ENCODE measurements at regions not wholly inside any gene's neighbourhood (a gene's known extent, or its start where the extent isn't known, plus 50 kb on each side); places are given as distances from the start of the nearest gene placed in this dataset.
"Not testable (repeated sequence)": the region's sequence is repeated elsewhere in the genome, so short reads cannot be mapped to it uniquely, and the experiment has no call there.

DNA sequence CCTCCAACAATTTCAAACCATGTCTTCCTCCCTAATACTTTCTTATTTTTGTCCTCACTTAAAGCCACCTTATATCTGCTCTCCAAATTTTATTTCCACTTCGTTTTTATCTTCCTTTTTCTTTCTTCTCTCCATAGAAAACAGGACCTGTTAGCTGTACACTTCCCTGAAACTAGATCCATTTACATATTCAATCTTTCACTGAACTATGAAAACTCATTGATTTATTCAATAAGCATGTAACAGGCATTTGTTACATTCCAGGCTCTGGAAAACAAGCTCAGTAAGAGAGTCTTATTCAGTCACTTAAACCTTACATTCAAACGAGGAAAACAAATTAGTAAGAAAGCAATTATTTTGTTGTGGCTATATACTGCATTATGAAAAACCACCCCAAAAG, 1225.3 kb downstream of the SUCLG1 start:
- Histone ChIP-seq H3K4me3 (ENCODE audit: low read length in 2 of 2) (no peak overlapping the region), H3K27ac (ENCODE audit: low read length) (no peak overlapping the region), H3K27me3 (ENCODE audit: control insufficient read depth in 1 of 2, insufficient read depth in 2 of 2, low read length in 2 of 2) (no peaks in the 10 kb centered on the region), H3K36me3 (ENCODE audit: control insufficient read depth in 2 of 2, insufficient read depth in 2 of 2, low read length in 2 of 2) (no peaks in the 10 kb centered on the region), H3K9me3 (ENCODE audit: control insufficient read depth in 2 of 2, low read length in 2 of 2) (no peaks in the 10 kb centered on the region), H3K4me1 (ENCODE audit: control insufficient read depth, insufficient read depth, low read length) (no peaks in the 10 kb centered on the region), H3K9ac (ENCODE audit: low read length in 2 of 2) (no peak overlapping the region)

- no peaks in the 10 kb centered on the region for H3K4me1 ChIP-seq (ENCODE audit: control insufficient read depth, insufficient read depth, low read length)
- H3K9me3 ChIP-seq (ENCODE audit: control insufficient read depth in 2 of 2, low read length in 2 of 2), result no peaks in the 10 kb centered on the region
- no peaks in the 10 kb centered on the region for H3K36me3 ChIP-seq (ENCODE audit: control insufficient read depth in 2 of 2, insufficient read depth in 2 of 2, low read length in 2 of 2)
- no peak overlapping the region for H3K27ac ChIP-seq (ENCODE audit: low read length)
- no peaks in the 10 kb centered on the region for H3K27me3 ChIP-seq (ENCODE audit: control insufficient read depth in 1 of 2, insufficient read depth in 2 of 2, low read length in 2 of 2)
- no peak overlapping the region for H3K9ac ChIP-seq (ENCODE audit: low read length in 2 of 2)
- H3K4me3 ChIP-seq (ENCODE audit: low read length in 2 of 2), result no peak overlapping the region
Observed at GRCh38 chr2:83233326-83233725, 1225.8 kb downstream of the SUCLG1 start.

- no peaks in the 10 kb centered on the region for H3K27me3 ChIP-seq (ENCODE audit: control insufficient read depth in 1 of 2, insufficient read depth in 2 of 2, low read length in 2 of 2)
- H3K9me3 ChIP-seq (ENCODE audit: control insufficient read depth in 2 of 2, low read length in 2 of 2), result no peaks in the 10 kb centered on the region
Observed at GRCh38 chr2:83229443-83229842, 1229.6 kb downstream of the SUCLG1 start.

GRCh38 chr2:83224591-83225200, 1234.4 kb downstream of the SUCLG1 start:
- Histone ChIP-seq H3K9me3 (ENCODE audit: control insufficient read depth in 2 of 2, low read length in 2 of 2) (no peaks in the 10 kb centered on the region), H3K4me3 (ENCODE audit: low read length in 2 of 2) (no peak overlapping the region), H3K27ac (ENCODE audit: low read length) (no peak overlapping the region), H3K4me1 (ENCODE audit: control insufficient read depth, insufficient read depth, low read length) (no peaks in the 10 kb centered on the region), H3K27me3 (ENCODE audit: control insufficient read depth in 1 of 2, insufficient read depth in 2 of 2, low read length in 2 of 2) (no peaks in the 10 kb centered on the region), H3K9ac (ENCODE audit: low read length in 2 of 2) (no peak overlapping the region), H3K36me3 (ENCODE audit: control insufficient read depth in 2 of 2, insufficient read depth in 2 of 2, low read length in 2 of 2) (no peaks in the 10 kb centered on the region)

More at GRCh38 chr2:83229443-83229842, 1229.6 kb downstream of the SUCLG1 start:
- H3K4me1 ChIP-seq (ENCODE audit: control insufficient read depth, insufficient read depth, low read length), result no peaks in the 10 kb centered on the region
- no peak overlapping the region for H3K27ac ChIP-seq (ENCODE audit: low read length)
- no peak overlapping the region for H3K4me3 ChIP-seq (ENCODE audit: low read length in 2 of 2)
- no peak overlapping the region for H3K9ac ChIP-seq (ENCODE audit: low read length in 2 of 2)
- no peaks in the 10 kb centered on the region for H3K36me3 ChIP-seq (ENCODE audit: control insufficient read depth in 2 of 2, insufficient read depth in 2 of 2, low read length in 2 of 2)

- Histone ChIP-seq H3K9me3 (ENCODE audit: control insufficient read depth in 2 of 2, low read length in 2 of 2) (no peaks in the 10 kb centered on the region), H3K4me1 (ENCODE audit: control insufficient read depth, insufficient read depth, low read length) (no peaks in the 10 kb centered on the region), H3K4me3 (ENCODE audit: low read length in 2 of 2) (no peak overlapping the region), H3K27me3 (ENCODE audit: control insufficient read depth in 1 of 2, insufficient read depth in 2 of 2, low read length in 2 of 2) (no peaks in the 10 kb centered on the region), H3K36me3 (ENCODE audit: control insufficient read depth in 2 of 2, insufficient read depth in 2 of 2, low read length in 2 of 2) (no peaks in the 10 kb centered on the region), H3K27ac (ENCODE audit: low read length) (no peak overlapping the region), H3K9ac (ENCODE audit: low read length in 2 of 2) (no peak overlapping the region)
Observed at GRCh38 chr2:83221258-83221657, 1237.8 kb downstream of the SUCLG1 start.

DNA sequence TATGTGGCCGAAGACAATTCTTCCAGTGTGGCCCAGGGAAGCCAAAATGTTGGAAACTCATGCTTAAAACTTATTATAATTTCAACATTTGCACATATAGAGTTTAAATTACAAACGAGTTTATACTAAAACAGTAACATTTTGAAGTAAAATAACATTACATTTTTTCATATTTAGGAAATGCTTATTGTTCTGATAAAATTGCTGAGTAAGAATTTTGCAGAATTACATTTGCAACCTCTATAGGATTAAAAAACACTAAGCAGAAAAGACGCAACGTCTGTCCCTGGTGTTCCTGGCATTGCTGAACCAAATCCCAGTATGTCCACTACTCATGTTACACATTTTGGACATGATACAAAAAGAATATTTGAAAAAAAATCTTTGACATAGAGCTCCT, 1241.2 kb downstream of the SUCLG1 start:
- Histone ChIP-seq H3K4me1 (ENCODE audit: control insufficient read depth, insufficient read depth, low read length) (no peaks in the 10 kb centered on the region), H3K36me3 (ENCODE audit: control insufficient read depth in 2 of 2, insufficient read depth in 2 of 2, low read length in 2 of 2) (no peaks in the 10 kb centered on the region), H3K9me3 (ENCODE audit: control insufficient read depth in 2 of 2, low read length in 2 of 2) (no peaks in the 10 kb centered on the region), H3K27ac (ENCODE audit: low read length) (no peak overlapping the region), H3K27me3 (ENCODE audit: control insufficient read depth in 1 of 2, insufficient read depth in 2 of 2, low read length in 2 of 2) (no peaks in the 10 kb centered on the region), H3K9ac (ENCODE audit: low read length in 2 of 2) (no peak overlapping the region), H3K4me3 (ENCODE audit: low read length in 2 of 2) (no peak overlapping the region)

DNA sequence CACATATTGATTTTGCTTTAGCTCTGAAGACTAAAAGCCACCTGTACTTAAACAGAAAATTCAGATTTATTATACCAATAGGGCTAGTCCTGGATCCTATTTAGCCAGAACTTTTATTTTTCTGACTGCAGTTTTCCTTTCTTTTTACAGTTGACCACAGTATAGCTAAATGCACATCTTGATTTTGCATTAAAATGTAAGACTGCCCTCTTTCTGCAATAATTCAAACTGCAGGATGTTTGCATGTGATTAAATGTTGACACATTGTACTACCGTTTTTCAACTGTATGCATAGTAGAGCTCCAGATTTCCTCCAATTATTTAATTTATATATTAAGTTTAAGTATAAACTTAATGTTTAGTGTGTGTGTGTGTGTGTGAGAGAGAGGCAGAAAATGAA, 1262.9 kb downstream of the SUCLG1 start:
- Histone ChIP-seq H3K4me3 (ENCODE audit: low read length in 2 of 2) (no peak overlapping the region), H3K27me3 (ENCODE audit: control insufficient read depth in 1 of 2, insufficient read depth in 2 of 2, low read length in 2 of 2) (no peaks in the 10 kb centered on the region), H3K27ac (ENCODE audit: low read length) (no peak overlapping the region), H3K9me3 (ENCODE audit: control insufficient read depth in 2 of 2, low read length in 2 of 2) (no peaks in the 10 kb centered on the region), H3K4me1 (ENCODE audit: control insufficient read depth, insufficient read depth, low read length) (peaks cover 3% of the 10 kb centered on the region), H3K9ac (ENCODE audit: low read length in 2 of 2) (no peak overlapping the region), H3K36me3 (ENCODE audit: control insufficient read depth in 2 of 2, insufficient read depth in 2 of 2, low read length in 2 of 2) (no peaks in the 10 kb centered on the region)

GRCh38 chr2:83191316-83191715, 1267.8 kb downstream of the SUCLG1 start:
- no peak overlapping the region for H3K27ac ChIP-seq (ENCODE audit: low read length)
- no peaks in the 10 kb centered on the region for H3K4me1 ChIP-seq (ENCODE audit: control insufficient read depth, insufficient read depth, low read length)
- no peak overlapping the region for H3K4me3 ChIP-seq (ENCODE audit: low read length in 2 of 2)
- no peaks in the 10 kb centered on the region for H3K9me3 ChIP-seq (ENCODE audit: control insufficient read depth in 2 of 2, low read length in 2 of 2)
- H3K36me3 ChIP-seq (ENCODE audit: control insufficient read depth in 2 of 2, insufficient read depth in 2 of 2, low read length in 2 of 2), result no peaks in the 10 kb centered on the region
- no peaks in the 10 kb centered on the region for H3K27me3 ChIP-seq (ENCODE audit: control insufficient read depth in 1 of 2, insufficient read depth in 2 of 2, low read length in 2 of 2)
- H3K9ac ChIP-seq (ENCODE audit: low read length in 2 of 2), result no peak overlapping the region

GRCh38 chr2:83186105-83186760, 1272.8 kb downstream of the SUCLG1 start:
- Histone ChIP-seq H3K27me3 (ENCODE audit: control insufficient read depth in 1 of 2, insufficient read depth in 2 of 2, low read length in 2 of 2) (no peaks in the 10 kb centered on the region), H3K36me3 (ENCODE audit: control insufficient read depth in 2 of 2, insufficient read depth in 2 of 2, low read length in 2 of 2) (no peaks in the 10 kb centered on the region), H3K4me1 (ENCODE audit: control insufficient read depth, insufficient read depth, low read length) (no peaks in the 10 kb centered on the region), H3K27ac (ENCODE audit: low read length) (no peak overlapping the region), H3K9ac (ENCODE audit: low read length in 2 of 2) (no peak overlapping the region), H3K9me3 (ENCODE audit: control insufficient read depth in 2 of 2, low read length in 2 of 2) (no peaks in the 10 kb centered on the region), H3K4me3 (ENCODE audit: low read length in 2 of 2) (no peak overlapping the region)

GRCh38 chr2:83180862-83181530, 1278.1 kb downstream of the SUCLG1 start:
- H3K9me3 ChIP-seq (ENCODE audit: control insufficient read depth in 2 of 2, low read length in 2 of 2), result not testable (repeated sequence)

DNA sequence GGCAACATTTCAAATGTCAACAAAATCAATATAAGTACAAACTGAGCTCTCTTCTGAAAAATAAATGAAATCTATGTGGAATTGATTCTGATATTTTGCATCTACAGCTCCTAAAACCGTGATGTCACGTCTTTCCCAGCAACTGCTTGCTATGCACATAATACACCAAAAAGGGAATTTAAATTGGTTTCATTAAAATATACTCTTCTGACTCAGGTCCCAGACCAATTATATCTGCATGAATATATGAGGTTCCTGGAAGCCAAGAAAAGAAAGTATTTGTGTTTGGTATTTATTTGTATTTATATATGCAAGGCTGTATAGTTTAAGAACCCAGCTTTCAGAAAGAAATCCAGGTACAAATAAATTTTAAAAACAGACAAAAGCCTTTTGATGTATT, 1282.5 kb downstream of the SUCLG1 start:
- Histone ChIP-seq H3K27me3 (ENCODE audit: control insufficient read depth in 1 of 2, insufficient read depth in 2 of 2, low read length in 2 of 2) (no peaks in the 10 kb centered on the region), H3K4me1 (ENCODE audit: control insufficient read depth, insufficient read depth, low read length) (no peaks in the 10 kb centered on the region), H3K27ac (ENCODE audit: low read length) (no peak overlapping the region), H3K36me3 (ENCODE audit: control insufficient read depth in 2 of 2, insufficient read depth in 2 of 2, low read length in 2 of 2) (no peaks in the 10 kb centered on the region), H3K9ac (ENCODE audit: low read length in 2 of 2) (no peak overlapping the region), H3K9me3 (ENCODE audit: control insufficient read depth in 2 of 2, low read length in 2 of 2) (no peaks in the 10 kb centered on the region), H3K4me3 (ENCODE audit: low read length in 2 of 2) (no peak overlapping the region)

More at GRCh38 chr2:83180862-83181530, 1278.1 kb downstream of the SUCLG1 start:
- H3K4me3 ChIP-seq (ENCODE audit: low read length in 2 of 2); H3K27me3 ChIP-seq (ENCODE audit: control insufficient read depth in 1 of 2, insufficient read depth in 2 of 2, low read length in 2 of 2); H3K27ac ChIP-seq (ENCODE audit: low read length); H3K4me1 ChIP-seq (ENCODE audit: control insufficient read depth, insufficient read depth, low read length); H3K36me3 ChIP-seq (ENCODE audit: control insufficient read depth in 2 of 2, insufficient read depth in 2 of 2, low read length in 2 of 2); H3K9ac ChIP-seq (ENCODE audit: low read length in 2 of 2): not testable (repeated sequence)

All from stomach smooth muscle (tissue), 2 donors.